HG02759 (cell line): ENCODE measurements at regions not wholly inside any gene's neighbourhood (a gene's known extent, or its start where the extent isn't known, plus 50 kb on each side); places are given as distances from the start of the nearest gene placed in this dataset.

Source experiments
- ATAC-seq: cut with Tn5 transposase; IDR thresholded peaks from one replicate; pipeline ENCODE4 v1.9.1; 2021; ENCODE audit warnings: mild to moderate bottlenecking, moderate library complexity; ENCODE audit not compliant: unreplicated experiment

GRCh38 chr3:31047673-31048072 is 153.2 kb upstream of the GADL1 start:
- no peak for ATAC-seq

GRCh38 chr3:31048143-31048542 is 153.7 kb upstream of the GADL1 start:
- ATAC-seq: no peak

- no peak for ATAC-seq
Observed at GRCh38 chr3:31050296-31050695, 155.8 kb upstream of the GADL1 start.

- ATAC-seq: no peak
Observed at GRCh38 chr3:31051226-31051625, 156.8 kb upstream of the GADL1 start.

- ATAC-seq: no peak
Observed at GRCh38 chr3:31053299-31053698, 158.8 kb upstream of the GADL1 start.

- no peak for ATAC-seq
Observed at GRCh38 chr3:31054032-31054431, 159.6 kb upstream of the GADL1 start.

- no peak for ATAC-seq
Observed at GRCh38 chr3:31055757-31056156, 161.3 kb upstream of the GADL1 start.

- no peak for ATAC-seq
Observed at GRCh38 chr3:31057891-31058290, 163.4 kb upstream of the GADL1 start.

- ATAC-seq: no peak
Observed at GRCh38 chr3:31064021-31064420, 169.6 kb upstream of the GADL1 start.

GRCh38 chr3:31065765-31066164 is 171.3 kb upstream of the GADL1 start:
- ATAC-seq: no peak

- ATAC-seq: no peak
Observed at GRCh38 chr3:31067004-31067403, 172.5 kb upstream of the GADL1 start.

- no peak for ATAC-seq
Observed at GRCh38 chr3:31075471-31075870, 181.0 kb upstream of the GADL1 start.

- no peak for ATAC-seq
Observed at GRCh38 chr3:31075876-31076275, 181.4 kb upstream of the GADL1 start.

GRCh38 chr3:31077021-31077601 is 182.7 kb upstream of the GADL1 start:
- no peak for ATAC-seq

- no peak for ATAC-seq
Observed at GRCh38 chr3:31077826-31078225, 183.4 kb upstream of the GADL1 start.

GRCh38 chr3:31079689-31080088 is 185.2 kb upstream of the GADL1 start:
- ATAC-seq: no peak

- no peak for ATAC-seq
Observed at GRCh38 chr3:31081018-31081662, 186.7 kb upstream of the GADL1 start.

- no peak for ATAC-seq
Observed at GRCh38 chr3:31086148-31086547, 191.7 kb upstream of the GADL1 start.

GRCh38 chr3:31086698-31087097 is 192.2 kb upstream of the GADL1 start:
- no peak for ATAC-seq

- no peak for ATAC-seq
Observed at GRCh38 chr3:31091748-31092147, 197.3 kb upstream of the GADL1 start.

- no peak for ATAC-seq
Observed at GRCh38 chr3:31092748-31093589, 198.5 kb upstream of the GADL1 start.

GRCh38 chr3:31093606-31094005 is 199.1 kb upstream of the GADL1 start:
- ATAC-seq: no peak
